Glutamatergic neuron (in vitro differentiated cells): ENCODE measurements at regions not wholly inside any gene's neighbourhood (a gene's known extent, or its start where the extent isn't known, plus 50 kb on each side); places are given as distances from the start of the nearest gene placed in this dataset.

ENCODE experiments used
- DNase-seq: peaks from one replicate; pipeline ENCODE4 v3.0.0; 2022
- H3K27ac Mint-ChIP-seq: one replicate; pipeline ENCODE4 v1.8.0; 2020; ENCODE audit warnings: mild to moderate bottlenecking, mixed read lengths, inconsistent platforms; ENCODE audit not compliant: unreplicated experiment
- H3K27me3 Mint-ChIP-seq: one replicate; pipeline ENCODE4 v1.8.0; 2020; ENCODE audit warnings: mild to moderate bottlenecking, moderate library complexity, mixed read lengths, inconsistent platforms; ENCODE audit not compliant: unreplicated experiment
- H3K36me3 Mint-ChIP-seq: one replicate; pipeline ENCODE4 v1.8.0; 2020; ENCODE audit warnings: mild to moderate bottlenecking, mixed read lengths, inconsistent platforms; ENCODE audit not compliant: unreplicated experiment
- H3K4me1 Mint-ChIP-seq: one replicate; pipeline ENCODE4 v1.8.0; 2020; ENCODE audit warnings: mild to moderate bottlenecking, low read depth, mixed read lengths, inconsistent platforms; ENCODE audit not compliant: unreplicated experiment
- H3K4me3 Mint-ChIP-seq: one replicate; pipeline ENCODE4 v1.8.0; 2020; ENCODE audit warnings: mild to moderate bottlenecking, mixed read lengths, inconsistent platforms; ENCODE audit not compliant: unreplicated experiment
- H3K9me3 Mint-ChIP-seq: one replicate; pipeline ENCODE4 v1.8.0; 2020; ENCODE audit warnings: mild to moderate bottlenecking, moderate library complexity, mixed read lengths, inconsistent platforms; ENCODE audit not compliant: unreplicated experiment
- TF ChIP-seq, protein P1 (sequence below): fragments of 200-600 bp; sonication (generic); IDR thresholded peaks from one replicate; pipeline ENCODE4 v1.5.0; 2021; ENCODE audit not compliant: partially characterized antibody, unreplicated experiment

- DNase-seq = no peak
- Mint-ChIP-seq H3K4me1 (no peaks in the 10 kb centered on the region), H3K27ac (no peak overlapping the region), H3K36me3 (no peaks in the 10 kb centered on the region), H3K27me3 (no peaks in the 10 kb centered on the region), H3K4me3 (no peak overlapping the region), H3K9me3 (no peaks in the 10 kb centered on the region)
- TF ChIP-seq, protein P1, sequence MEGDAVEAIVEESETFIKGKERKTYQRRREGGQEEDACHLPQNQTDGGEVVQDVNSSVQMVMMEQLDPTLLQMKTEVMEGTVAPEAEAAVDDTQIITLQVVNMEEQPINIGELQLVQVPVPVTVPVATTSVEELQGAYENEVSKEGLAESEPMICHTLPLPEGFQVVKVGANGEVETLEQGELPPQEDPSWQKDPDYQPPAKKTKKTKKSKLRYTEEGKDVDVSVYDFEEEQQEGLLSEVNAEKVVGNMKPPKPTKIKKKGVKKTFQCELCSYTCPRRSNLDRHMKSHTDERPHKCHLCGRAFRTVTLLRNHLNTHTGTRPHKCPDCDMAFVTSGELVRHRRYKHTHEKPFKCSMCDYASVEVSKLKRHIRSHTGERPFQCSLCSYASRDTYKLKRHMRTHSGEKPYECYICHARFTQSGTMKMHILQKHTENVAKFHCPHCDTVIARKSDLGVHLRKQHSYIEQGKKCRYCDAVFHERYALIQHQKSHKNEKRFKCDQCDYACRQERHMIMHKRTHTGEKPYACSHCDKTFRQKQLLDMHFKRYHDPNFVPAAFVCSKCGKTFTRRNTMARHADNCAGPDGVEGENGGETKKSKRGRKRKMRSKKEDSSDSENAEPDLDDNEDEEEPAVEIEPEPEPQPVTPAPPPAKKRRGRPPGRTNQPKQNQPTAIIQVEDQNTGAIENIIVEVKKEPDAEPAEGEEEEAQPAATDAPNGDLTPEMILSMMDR = no peak
Observed at GRCh38 chr4:34196375-34196774, 2047.9 kb downstream of the ARAP2 start.

DNA sequence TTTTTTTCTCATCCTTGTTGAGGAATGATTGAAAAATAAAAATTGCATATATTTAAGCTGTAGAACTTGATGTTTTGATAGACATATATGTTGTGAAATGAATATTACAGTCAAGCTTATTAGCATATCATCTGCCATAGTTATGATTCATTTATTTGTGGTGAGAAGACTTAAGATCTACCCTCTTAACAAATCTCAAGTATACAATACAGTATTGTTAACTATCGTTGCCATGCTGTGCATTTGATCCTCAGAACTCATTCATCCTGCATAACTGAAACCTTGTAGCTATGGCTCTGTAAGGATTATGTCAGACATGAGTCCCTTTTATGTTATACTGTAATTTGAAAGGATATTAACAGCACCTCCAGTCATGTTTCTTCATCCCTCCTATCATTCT lies 2045.3 kb downstream of the ARAP2 start:
- no peaks in the 10 kb centered on the region for H3K36me3 Mint-ChIP-seq
- H3K4me1 Mint-ChIP-seq = no peaks in the 10 kb centered on the region
- TF ChIP-seq, protein P1 = no peak
- H3K27ac Mint-ChIP-seq = no peak overlapping the region
- H3K4me3 Mint-ChIP-seq = no peak overlapping the region
- H3K27me3 Mint-ChIP-seq = no peaks in the 10 kb centered on the region
- DNase-seq = no peak
- peaks cover 2% of the 10 kb centered on the region for H3K9me3 Mint-ChIP-seq

DNA sequence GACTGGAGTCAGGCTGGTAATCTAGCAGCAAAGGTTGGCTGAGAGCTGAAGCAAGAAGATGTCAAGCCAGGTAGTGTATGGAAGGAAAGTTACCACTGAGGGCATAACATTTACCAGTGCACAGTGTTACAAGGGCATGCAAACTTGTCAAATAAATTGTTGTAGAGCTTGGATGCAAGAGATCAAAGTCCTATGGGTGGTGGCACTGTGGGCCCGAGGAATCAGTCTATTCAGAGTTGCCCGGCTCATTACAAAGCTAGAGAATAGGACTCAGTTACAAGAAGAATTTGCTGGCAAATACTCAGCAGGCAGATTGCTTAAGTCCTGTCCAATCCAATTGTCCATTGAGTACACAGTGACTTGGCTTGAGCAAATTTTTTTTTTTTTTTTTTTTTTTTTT lies 2043.8 kb downstream of the ARAP2 start:
- Mint-ChIP-seq H3K36me3 (peaks cover 7% of the 10 kb centered on the region), H3K4me3 (no peak overlapping the region), H3K9me3 (peaks cover 3% of the 10 kb centered on the region), H3K27me3 (no peaks in the 10 kb centered on the region), H3K27ac (no peak overlapping the region), H3K4me1 (no peaks in the 10 kb centered on the region)
- TF ChIP-seq, protein P1 = no peak
- DNase-seq = no peak

DNA sequence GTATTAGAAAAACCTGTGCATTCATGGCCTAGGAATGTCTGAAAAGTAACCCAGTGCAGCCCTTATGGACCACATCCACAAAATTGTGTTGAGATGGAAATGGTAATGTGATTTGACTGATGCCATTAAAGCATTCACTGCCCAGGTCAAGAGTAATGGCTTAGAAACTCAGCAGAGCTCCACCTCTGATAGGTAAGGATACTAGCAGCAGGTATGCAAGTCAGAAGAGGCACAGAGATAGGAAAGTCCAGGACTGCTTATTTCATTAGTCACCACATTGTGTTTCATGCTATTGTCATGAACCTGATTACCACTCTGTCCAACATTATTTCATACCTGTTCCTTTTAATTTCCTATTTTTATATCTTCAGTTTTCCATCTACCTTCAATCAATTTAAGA lies 2042.2 kb downstream of the ARAP2 start:
- Mint-ChIP-seq H3K4me3 (no peak overlapping the region), H3K9me3 (peaks cover 5% of the 10 kb centered on the region), H3K36me3 (peaks cover 11% of the 10 kb centered on the region), H3K27me3 (no peaks in the 10 kb centered on the region), H3K27ac (no peak overlapping the region), H3K4me1 (no peaks in the 10 kb centered on the region)
- no peak for DNase-seq
- TF ChIP-seq, protein P1 = no peak

- no peaks in the 10 kb centered on the region for H3K9me3 Mint-ChIP-seq
- H3K36me3 Mint-ChIP-seq = no peaks in the 10 kb centered on the region
- H3K4me3 Mint-ChIP-seq = no peak overlapping the region
- TF ChIP-seq, protein P1 = no peak
- no peak overlapping the region for H3K27ac Mint-ChIP-seq
- H3K4me1 Mint-ChIP-seq = no peaks in the 10 kb centered on the region
- DNase-seq = no peak
- H3K27me3 Mint-ChIP-seq = no peaks in the 10 kb centered on the region
Observed at GRCh38 chr4:34220601-34221000, 2023.7 kb downstream of the ARAP2 start.
